Neuronal stem cell (in vitro differentiated cells): ENCODE measurements at regions not wholly inside any gene's neighbourhood (a gene's known extent, or its start where the extent isn't known, plus 50 kb on each side); places are given as distances from the start of the nearest gene placed in this dataset.

Source experiments
- DNase-seq: peaks from one replicate; pipeline ENCODE4 v3.0.0-alpha.2; 2013; ENCODE audit warnings: low spot score
- H2AFZ ChIP-seq: one replicate; pipeline ENCODE4 v1.6.1; 2013; ENCODE audit warnings: mild to moderate bottlenecking, low read length, inconsistent platforms
- H2AK5ac ChIP-seq: 2 replicates; pipeline ENCODE4 v1.6.1; 2013; ENCODE audit warnings: low read depth, mild to moderate bottlenecking, inconsistent platforms, low read length, moderate library complexity, mixed read lengths
- H2BK120ac ChIP-seq: 2 replicates; pipeline ENCODE4 v1.6.1; 2013; ENCODE audit warnings: low read depth, mild to moderate bottlenecking, inconsistent platforms, low read length, moderate library complexity, mixed read lengths
- H2BK12ac ChIP-seq: one replicate; pipeline ENCODE4 v1.6.1; 2013; ENCODE audit warnings: low read length, inconsistent platforms
- H2BK15ac ChIP-seq: 2 replicates; pipeline ENCODE4 v1.6.1; 2013; ENCODE audit warnings: mild to moderate bottlenecking, low read length, inconsistent platforms, mixed read lengths
- H2BK5ac ChIP-seq: one replicate; pipeline ENCODE4 v1.6.1; 2013; ENCODE audit warnings: inconsistent platforms, mild to moderate bottlenecking, low read length, moderate library complexity
- H3K14ac ChIP-seq: one replicate; pipeline ENCODE4 v1.6.1; 2013; ENCODE audit warnings: low read length, inconsistent platforms
- H3K18ac ChIP-seq: 2 replicates; pipeline ENCODE4 v1.6.1; 2013; ENCODE audit warnings: low read length, inconsistent platforms
- H3K23ac ChIP-seq: 2 replicates; pipeline ENCODE4 v1.6.1; 2013; ENCODE audit warnings: low read depth, mild to moderate bottlenecking, mixed read lengths, low read length, inconsistent platforms; ENCODE audit not compliant: poor library complexity
- H3K27ac ChIP-seq: replicated peaks from 3 replicates; pipeline ENCODE4 v1.5.1; 2013; ENCODE audit warnings: low read length, inconsistent platforms
- H3K27me3 ChIP-seq, 3 experiments: 2 replicates each; pipeline ENCODE4 v1.6.1; 2013; ENCODE audit warnings: low read length in 3 of 3, mild to moderate bottlenecking in 2 of 3, inconsistent platforms in 1 of 3, low read depth in 1 of 3, mixed read lengths in 1 of 3, moderate library complexity in 1 of 3; ENCODE audit not compliant: control insufficient read depth in 3 of 3, insufficient read depth in 3 of 3
- H3K36me3 ChIP-seq, 2 donors: replicated peaks in 1 of 2; 2 replicates each; pipeline ENCODE4 v1.6.1; 2013; ENCODE audit warnings: low read length in 2 of 2; ENCODE audit not compliant: control insufficient read depth in 2 of 2, insufficient read depth in 2 of 2
- H3K4ac ChIP-seq: 2 replicates; pipeline ENCODE4 v1.6.1; 2013; ENCODE audit warnings: inconsistent platforms, mild to moderate bottlenecking, low read length, moderate library complexity
- H3K4me1 ChIP-seq, 2 donors: 1 replicate in 1 of 2; 2 replicates in 1 of 2; pipeline ENCODE4 v1.6.1; 2013; ENCODE audit warnings: low read length in 2 of 2, low read depth in 1 of 2; ENCODE audit not compliant: control insufficient read depth in 2 of 2, insufficient read depth in 1 of 2
- H3K4me2 ChIP-seq: one replicate; pipeline ENCODE4 v1.6.1; 2013; ENCODE audit warnings: mild to moderate bottlenecking, low read length, inconsistent platforms; ENCODE audit not compliant: insufficient read depth, poor library complexity, severe bottlenecking
- H3K4me3 ChIP-seq, 2 donors: 2 replicates each; pipeline ENCODE4 v1.5.1; 2013; ENCODE audit warnings: low read length in 2 of 2, mild to moderate bottlenecking in 2 of 2, inconsistent platforms in 1 of 2, moderate library complexity in 1 of 2
- H3K79me1 ChIP-seq: one replicate; pipeline ENCODE4 v1.6.1; 2013; ENCODE audit warnings: low read depth, mild to moderate bottlenecking, inconsistent platforms, low read length, moderate library complexity
- H3K9ac ChIP-seq: one replicate; pipeline ENCODE4 v1.6.1; 2013; ENCODE audit warnings: mild to moderate bottlenecking, low read depth, low read length, inconsistent platforms; ENCODE audit not compliant: poor library complexity
- H3K9me3 ChIP-seq, 2 donors: replicated peaks in 1 of 2; 2 replicates each; pipeline versions ENCODE3 to v1.6.1; 2013; ENCODE audit warnings: low read length in 2 of 2, mild to moderate bottlenecking in 2 of 2, inconsistent platforms in 1 of 2, low read depth in 1 of 2, mixed read lengths in 1 of 2, moderate library complexity in 1 of 2; ENCODE audit not compliant: control insufficient read depth in 2 of 2, insufficient read depth in 1 of 2
- H4K8ac ChIP-seq: one replicate; pipeline ENCODE4 v1.6.1; 2013; ENCODE audit warnings: low read depth, mild to moderate bottlenecking, inconsistent platforms, low read length, moderate library complexity
- H4K91ac ChIP-seq: one replicate; pipeline ENCODE4 v1.6.1; 2013; ENCODE audit warnings: low read length, low read depth, mild to moderate bottlenecking, inconsistent platforms; ENCODE audit not compliant: poor library complexity
- WGBS, 2 donors: extraction: QIAGEN DNeasy Blood & Tissue Kit; methylation state at CpG; one replicate each; pipeline ENCODE4 v1.1.7; 2013; ENCODE audit warnings: missing lambda C conversion rate in 2 of 2, mixed read lengths in 1 of 2; ENCODE audit not compliant: insufficient read length in 2 of 2, insufficient replicate concordance in 1 of 2; ENCODE audit errors: extremely low coverage in 2 of 2; 5-methylcytosine and 5-hydroxymethylcytosine counted together

DNA sequence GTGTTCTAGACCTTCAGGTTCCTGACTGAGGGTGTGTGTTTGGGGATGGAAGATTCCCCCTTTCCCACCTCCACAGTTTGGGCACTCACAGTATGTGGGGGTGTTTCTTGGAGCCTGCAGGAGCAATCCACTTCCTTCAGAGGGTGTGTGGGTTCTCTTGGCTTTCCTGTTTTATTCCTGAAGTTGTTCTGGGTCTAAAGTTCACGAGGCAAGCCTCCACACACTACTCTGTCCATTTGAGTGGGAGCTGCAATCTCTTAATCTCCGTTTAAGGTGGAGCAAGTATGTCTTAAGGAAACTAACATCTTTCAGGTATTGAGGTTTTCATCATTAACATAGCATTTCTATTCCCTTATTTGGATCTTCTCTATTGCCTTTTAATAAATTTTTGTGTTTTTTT lies 141.8 kb downstream of the TENT5C start:
- no peak overlapping the region for H4K8ac ChIP-seq
- no peak overlapping the region for H2AK5ac ChIP-seq
- H2BK15ac ChIP-seq, result no peak overlapping the region
- H2AFZ ChIP-seq, result no peak overlapping the region
- H3K4me2 ChIP-seq, result no peak overlapping the region
- no peaks in the 10 kb centered on the region for H3K36me3 ChIP-seq
- H3K4me1 ChIP-seq, result no peaks in the 10 kb centered on the region
- no peak overlapping the region for H3K23ac ChIP-seq
- H3K79me1 ChIP-seq, result no peaks in the 10 kb centered on the region
- no peak overlapping the region for H2BK5ac ChIP-seq
- no peak overlapping the region for H2BK12ac ChIP-seq
- no peak overlapping the region for H3K4ac ChIP-seq
- H3K18ac ChIP-seq, result no peak overlapping the region
- H3K14ac ChIP-seq, result no peak overlapping the region
- no peak overlapping the region for H2BK120ac ChIP-seq
- H3K27me3 ChIP-seq, result no peaks in the 10 kb centered on the region
- H4K91ac ChIP-seq, result no peak overlapping the region
- WGBS, 2 donors, result no CpG with 5 or more reads among the region's 2 CpGs
- H3K27ac ChIP-seq, result no peak overlapping the region
- H3K9me3 ChIP-seq, result no peaks in the 10 kb centered on the region
- H3K4me3 ChIP-seq, result no peak overlapping the region
- H3K9ac ChIP-seq, result no peak overlapping the region
- DNase-seq, result no peak

DNA sequence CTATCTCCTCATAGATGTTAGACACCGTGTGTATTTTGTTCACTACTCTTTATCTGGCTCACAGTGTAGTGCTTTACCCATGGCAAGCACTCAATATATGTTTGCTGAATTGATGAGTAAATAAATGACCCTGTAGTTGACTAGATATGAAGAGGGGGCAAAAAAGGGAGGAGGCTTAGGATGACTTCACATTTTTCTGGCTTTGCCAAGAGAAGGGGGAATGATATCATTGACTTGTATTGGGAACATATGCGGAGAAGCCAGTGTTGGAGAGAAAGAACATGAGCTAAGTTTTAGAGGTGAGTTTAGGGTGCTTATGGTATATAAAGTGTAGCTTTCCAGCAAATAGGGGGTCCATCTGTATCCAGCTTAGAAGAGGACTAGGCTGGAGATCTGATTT lies 145.5 kb downstream of the TENT5C start:
- Histone ChIP-seq H3K4me1 (no peaks in the 10 kb centered on the region), H4K8ac (no peak overlapping the region), H3K9me3 (no peaks in the 10 kb centered on the region), H2BK12ac (no peak overlapping the region), H3K14ac (no peak overlapping the region), H2BK5ac (no peak overlapping the region), H2BK15ac (no peak overlapping the region), H3K23ac (no peak overlapping the region), H4K91ac (no peak overlapping the region), H3K4me2 (no peak overlapping the region), H3K9ac (no peak overlapping the region), H3K18ac (no peak overlapping the region), H3K36me3 (no peaks in the 10 kb centered on the region), H2BK120ac (no peak overlapping the region), H2AK5ac (no peak overlapping the region), H3K27ac (no peak overlapping the region), H3K4ac (no peak overlapping the region), H3K4me3 (no peak overlapping the region), H3K79me1 (no peaks in the 10 kb centered on the region), H3K27me3 (peaks cover 0 to 2% (median 0%) of the 10 kb centered on the region in 3 experiments), H2AFZ (no peak overlapping the region)
- DNase-seq, result no peak
- no CpG with 5 or more reads among the region's 2 CpGs for WGBS, 2 donors

DNA sequence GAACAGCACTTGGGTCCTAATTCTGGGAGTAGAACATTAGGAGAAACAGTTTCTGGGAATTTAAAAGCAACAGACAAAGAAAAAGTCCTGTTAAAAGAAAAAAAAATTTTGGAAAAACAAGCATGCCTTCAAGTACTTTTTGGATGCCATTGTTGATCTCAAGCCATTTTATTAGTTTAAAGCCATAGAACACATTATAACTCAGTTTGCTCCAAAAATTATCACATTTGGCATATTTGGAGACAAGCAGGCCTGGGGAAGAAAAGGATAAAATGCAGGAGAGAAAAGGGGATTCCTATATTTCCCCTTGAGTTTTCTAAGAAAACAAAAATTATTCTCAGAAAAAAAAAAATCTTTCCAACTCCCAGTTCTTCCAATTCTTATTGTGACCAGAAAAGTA lies 146.8 kb downstream of the TENT5C start:
- no peak overlapping the region for H3K9ac ChIP-seq
- no peaks in the 10 kb centered on the region for H3K36me3 ChIP-seq
- no peak overlapping the region for H3K4me3 ChIP-seq

GRCh38 chr1:117753232-117753631 lies 147.4 kb downstream of the TENT5C start:
- no peak overlapping the region for H2AFZ ChIP-seq
- H3K4ac ChIP-seq, result no peak overlapping the region
- H4K8ac ChIP-seq, result no peak overlapping the region
- peaks cover 0 to 10% (median 0%) of the 10 kb centered on the region in 3 experiments for H3K27me3 ChIP-seq
- H3K9ac ChIP-seq, result no peak overlapping the region
- H3K27ac ChIP-seq, result no peak overlapping the region
- H3K9me3 ChIP-seq, result no peaks in the 10 kb centered on the region
- H3K4me2 ChIP-seq, result no peak overlapping the region
- no peaks in the 10 kb centered on the region for H3K79me1 ChIP-seq
- H3K18ac ChIP-seq, result no peak overlapping the region
- H2BK15ac ChIP-seq, result no peak overlapping the region
- no peak overlapping the region for H2BK5ac ChIP-seq
- no peak overlapping the region for H3K14ac ChIP-seq
- DNase-seq, result no peak
- no peak overlapping the region for H2BK120ac ChIP-seq
- H3K36me3 ChIP-seq, result no peaks in the 10 kb centered on the region
- no peak overlapping the region for H2AK5ac ChIP-seq
- no peak overlapping the region for H2BK12ac ChIP-seq
- H3K23ac ChIP-seq, result no peak overlapping the region
- H3K4me1 ChIP-seq, result no peaks in the 10 kb centered on the region
- no peak overlapping the region for H4K91ac ChIP-seq
- no CpG with 5 or more reads among the region's 3 CpGs for WGBS, 2 donors
- H3K4me3 ChIP-seq, result no peak overlapping the region

More for the DNA sequence above, 146.8 kb downstream of the TENT5C start:
- H3K23ac ChIP-seq, result no peak overlapping the region
- H2AFZ ChIP-seq, result no peak overlapping the region
- no peaks in the 10 kb centered on the region for H3K79me1 ChIP-seq
- no peak overlapping the region for H2BK120ac ChIP-seq
- no peak overlapping the region for H3K14ac ChIP-seq
- no peak overlapping the region for H3K27ac ChIP-seq
- H2BK15ac ChIP-seq, result no peak overlapping the region
- H3K27me3 ChIP-seq, result peaks cover 0 to 5% (median 0%) of the 10 kb centered on the region in 3 experiments
- DNase-seq, result no peak
- H3K4me2 ChIP-seq, result no peak overlapping the region
- H3K4ac ChIP-seq, result no peak overlapping the region
- H3K18ac ChIP-seq, result no peak overlapping the region
- H3K9me3 ChIP-seq, result no peaks in the 10 kb centered on the region
- no peak overlapping the region for H4K8ac ChIP-seq
- no peak overlapping the region for H2BK12ac ChIP-seq
- no peaks in the 10 kb centered on the region for H3K4me1 ChIP-seq
- H4K91ac ChIP-seq, result no peak overlapping the region
- no peak overlapping the region for H2BK5ac ChIP-seq
- no peak overlapping the region for H2AK5ac ChIP-seq
